ENCODE measurements at regions not wholly inside any gene's neighbourhood (a gene's known extent, or its start where the extent isn't known, plus 50 kb on each side); places are given as distances from the start of the nearest gene placed in this dataset.

DNA sequence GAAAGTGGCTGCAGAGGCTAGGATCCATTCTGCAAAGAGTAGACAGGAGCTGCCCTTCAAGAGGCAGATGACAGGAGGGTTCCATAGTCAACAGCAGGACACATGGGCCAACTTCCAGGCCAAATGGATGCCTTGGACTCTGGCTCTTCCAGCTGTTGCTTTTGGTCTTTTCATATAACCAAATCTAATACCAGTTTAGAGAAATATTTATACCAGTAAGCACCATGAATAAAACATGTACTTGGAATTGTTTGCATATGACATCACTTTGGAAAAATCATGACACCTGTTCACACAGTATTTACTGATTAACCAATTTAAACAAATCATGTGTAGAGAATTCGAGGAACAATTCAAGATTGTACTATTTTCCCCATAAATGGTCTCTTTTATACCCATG lies 481.3 kb downstream of the DMRT2 start:
- H3K9me3 ChIP-seq: no peaks in the 10 kb centered on the region
- no peaks in the 10 kb centered on the region for H3K4me1 ChIP-seq
- H3K36me3 ChIP-seq: no peaks in the 10 kb centered on the region
- no peak overlapping the region for H3K4me3 ChIP-seq
- no peak overlapping the region for H3K27ac ChIP-seq
- intact Hi-C loops (cut with DNase I; ENCODE audit: low total_unique reads): no loop called here
- peak in 1 of 2 donors; percentile 20 for DNase-seq
- WGBS, 5 donors: 4 to 27% (median 17%) methylated on average over 1 of the region's 1 CpG
- TF ChIP-seq EP300 (IDR thresholded peaks at IDR 0.05): no peak
- TF ChIP-seq POLR2AphosphoS5 (IDR thresholded peaks at IDR 0.05): no peak
- no peak for TF ChIP-seq POLR2A (IDR thresholded peaks at IDR 0.05)
- TF ChIP-seq, protein P1, sequence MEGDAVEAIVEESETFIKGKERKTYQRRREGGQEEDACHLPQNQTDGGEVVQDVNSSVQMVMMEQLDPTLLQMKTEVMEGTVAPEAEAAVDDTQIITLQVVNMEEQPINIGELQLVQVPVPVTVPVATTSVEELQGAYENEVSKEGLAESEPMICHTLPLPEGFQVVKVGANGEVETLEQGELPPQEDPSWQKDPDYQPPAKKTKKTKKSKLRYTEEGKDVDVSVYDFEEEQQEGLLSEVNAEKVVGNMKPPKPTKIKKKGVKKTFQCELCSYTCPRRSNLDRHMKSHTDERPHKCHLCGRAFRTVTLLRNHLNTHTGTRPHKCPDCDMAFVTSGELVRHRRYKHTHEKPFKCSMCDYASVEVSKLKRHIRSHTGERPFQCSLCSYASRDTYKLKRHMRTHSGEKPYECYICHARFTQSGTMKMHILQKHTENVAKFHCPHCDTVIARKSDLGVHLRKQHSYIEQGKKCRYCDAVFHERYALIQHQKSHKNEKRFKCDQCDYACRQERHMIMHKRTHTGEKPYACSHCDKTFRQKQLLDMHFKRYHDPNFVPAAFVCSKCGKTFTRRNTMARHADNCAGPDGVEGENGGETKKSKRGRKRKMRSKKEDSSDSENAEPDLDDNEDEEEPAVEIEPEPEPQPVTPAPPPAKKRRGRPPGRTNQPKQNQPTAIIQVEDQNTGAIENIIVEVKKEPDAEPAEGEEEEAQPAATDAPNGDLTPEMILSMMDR (IDR thresholded peaks at IDR 0.05): no peak
- no peaks in the 10 kb centered on the region for H3K27me3 ChIP-seq

DNA sequence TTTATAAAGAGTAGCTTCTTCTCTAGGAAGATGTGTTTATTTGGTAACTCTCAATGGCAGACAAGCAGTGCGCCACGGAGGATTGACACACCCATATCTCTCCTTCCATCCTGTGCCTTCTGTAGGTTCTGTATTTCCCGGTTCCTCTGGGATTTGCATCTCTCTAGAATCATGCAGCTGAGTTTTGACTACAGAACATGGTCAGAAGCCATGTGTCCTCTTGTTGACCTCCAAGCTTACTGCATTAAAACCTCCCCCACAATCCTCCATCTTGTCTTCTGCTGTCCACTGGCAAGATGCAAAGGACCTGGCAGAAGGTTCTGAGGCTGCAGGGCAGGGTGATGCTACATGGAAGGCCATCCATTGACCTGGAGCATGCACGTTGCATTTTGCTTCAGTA lies 482.0 kb downstream of the DMRT2 start:
- Histone ChIP-seq H3K36me3 (no peaks in the 10 kb centered on the region), H3K4me3 (no peak overlapping the region), H3K9me3 (no peaks in the 10 kb centered on the region), H3K27ac (no peak overlapping the region), H3K4me1 (no peaks in the 10 kb centered on the region), H3K27me3 (no peaks in the 10 kb centered on the region)
- intact Hi-C loops (cut with DNase I; ENCODE audit: low total_unique reads): no loop called here
- peak in 1 of 2 donors; percentile 42 for DNase-seq
- 67 to 75% (median 69%) methylated on average over 4 of the region's 4 CpGs for WGBS, 5 donors
- TF ChIP-seq EP300 (IDR thresholded peaks at IDR 0.05) (no peak), POLR2AphosphoS5 (IDR thresholded peaks at IDR 0.05) (no peak), POLR2A (IDR thresholded peaks at IDR 0.05) (no peak)
- TF ChIP-seq, protein P1 (IDR thresholded peaks at IDR 0.05): no peak

DNA sequence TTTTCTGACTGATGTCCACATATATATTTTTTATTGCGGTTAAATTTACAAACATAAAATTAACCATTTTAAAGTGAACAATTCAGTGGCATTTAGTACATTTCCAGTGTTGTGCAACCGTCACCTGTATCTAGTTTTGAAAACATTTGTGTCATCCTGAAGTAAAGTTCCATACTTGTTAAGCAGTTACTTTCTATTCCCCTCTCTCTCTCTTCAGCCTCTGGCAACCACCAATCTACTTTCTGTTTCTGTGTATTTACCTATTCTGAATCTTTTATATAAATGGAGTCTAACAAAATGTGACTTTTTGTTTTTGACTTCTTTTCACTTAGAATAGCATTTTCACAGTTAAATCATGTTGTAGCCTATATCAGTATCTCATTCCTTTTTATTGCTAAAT lies 480.1 kb upstream of the SMARCA2 start:
- H3K9me3 ChIP-seq: no peaks in the 10 kb centered on the region
- no peaks in the 10 kb centered on the region for H3K27me3 ChIP-seq
- H3K4me3 ChIP-seq: no peak overlapping the region
- 78 to 90% (median 82%) methylated on average over 2 of the region's 2 CpGs for WGBS, 5 donors
- H3K4me1 ChIP-seq: no peaks in the 10 kb centered on the region
- no peaks in the 10 kb centered on the region for H3K36me3 ChIP-seq
- no peak overlapping the region for H3K27ac ChIP-seq
- TF ChIP-seq POLR2AphosphoS5 (IDR thresholded peaks at IDR 0.05) (no peak), EP300 (IDR thresholded peaks at IDR 0.05) (no peak), POLR2A (IDR thresholded peaks at IDR 0.05) (no peak)
- TF ChIP-seq, protein P1 (IDR thresholded peaks at IDR 0.05): no peak
- intact Hi-C loops (cut with DNase I; ENCODE audit: low total_unique reads): no loop called here
- no peak for DNase-seq

DNA sequence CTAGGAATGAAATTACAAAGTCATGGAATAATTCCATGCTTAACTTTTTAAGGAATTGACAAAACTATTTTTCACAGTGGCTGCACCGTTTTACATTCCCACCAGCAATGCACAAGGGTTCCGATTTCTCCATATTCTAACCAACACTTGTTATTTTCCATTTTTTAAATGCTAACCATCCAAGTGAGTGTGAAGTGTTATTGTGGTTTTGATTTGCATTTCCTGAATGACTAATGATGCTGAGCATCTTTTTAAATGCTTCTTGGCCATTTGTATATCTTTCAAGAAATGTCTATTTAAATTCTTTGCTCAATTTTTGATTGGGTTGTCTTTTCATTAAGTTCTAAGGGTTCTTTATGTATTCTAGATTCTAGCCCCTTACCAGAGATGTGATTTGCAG lies 479.5 kb upstream of the SMARCA2 start:
- Histone ChIP-seq H3K36me3 (no peaks in the 10 kb centered on the region), H3K4me1 (no peaks in the 10 kb centered on the region), H3K4me3 (no peak overlapping the region), H3K27me3 (no peaks in the 10 kb centered on the region), H3K27ac (no peak overlapping the region), H3K9me3 (no peaks in the 10 kb centered on the region)
- DNase-seq: no peak
- intact Hi-C loops (cut with DNase I; ENCODE audit: low total_unique reads): no loop called here
- 73 to 90% (median 83%) methylated on average over 2 of the region's 2 CpGs for WGBS, 5 donors
- TF ChIP-seq, protein P1 (IDR thresholded peaks at IDR 0.05): no peak
- TF ChIP-seq POLR2A (IDR thresholded peaks at IDR 0.05): no peak
- no peak for TF ChIP-seq POLR2AphosphoS5 (IDR thresholded peaks at IDR 0.05)
- TF ChIP-seq EP300 (IDR thresholded peaks at IDR 0.05): no peak

Measured in stomach (tissue), 8 donors.